Activated CD8-positive, alpha-beta T cell treated with anti-CD3 and anti-CD28 coated beads, Interleukin-2, amount 10 ng/mL, durations not matched to agents 7 days and 5 days (primary cell): ENCODE measurements at regions not wholly inside any gene's neighbourhood (a gene's known extent, or its start where the extent isn't known, plus 50 kb on each side); places are given as distances from the start of the nearest gene placed in this dataset.

Experiments
- ATAC-seq: fragments of 150-1000 bp; cut with Tn5 transposase; one replicate; pipeline ENCODE4 v1.10.0; 2021; ENCODE audit warnings: moderate library complexity
- CTCF ChIA-PET: fragments of 350-600 bp; sonication (Branson Sonifier 250); formaldehyde crosslinking; loops from one replicate; lab custom pipeline; 2021; ENCODE audit warnings: antibody characterized with exemption; lab: Charles Lee
- POLR2A ChIA-PET: fragments of 350-600 bp; sonication (Branson Sonifier 250); formaldehyde crosslinking; loops from one replicate; lab custom pipeline; 2021; ENCODE audit warnings: antibody characterized with exemption; lab: Charles Lee
- DNase-seq: peaks from one replicate; pipeline ENCODE4 v3.0.0-alpha.2; 2020
- H3K27ac Mint-ChIP-seq: one replicate; pipeline ENCODE4 v1.8.0; 2021; ENCODE audit warnings: mild to moderate bottlenecking, mixed read lengths
- H3K27me3 Mint-ChIP-seq: one replicate; pipeline ENCODE4 v1.8.0; 2021; ENCODE audit warnings: low read depth, mixed read lengths
- H3K36me3 Mint-ChIP-seq: one replicate; pipeline ENCODE4 v1.8.0; 2021; ENCODE audit warnings: low read depth, mixed read lengths
- H3K4me1 Mint-ChIP-seq: one replicate; pipeline ENCODE4 v1.8.0; 2021; ENCODE audit warnings: low read depth, mixed read lengths
- H3K4me3 Mint-ChIP-seq: one replicate; pipeline ENCODE4 v1.8.0; 2021; ENCODE audit warnings: mild to moderate bottlenecking, mixed read lengths
- H3K9me3 Mint-ChIP-seq: one replicate; pipeline ENCODE4 v1.8.0; 2022; ENCODE audit warnings: mixed read lengths; ENCODE audit not compliant: insufficient read depth

GRCh38 chr11:116558504-116559211 is 214.1 kb downstream of the BUD13 start:
- Mint-ChIP-seq H3K27me3 (no peaks in the 10 kb centered on the region), H3K9me3 (no peaks in the 10 kb centered on the region), H3K36me3 (no peaks in the 10 kb centered on the region), H3K27ac (no peak overlapping the region), H3K4me1 (no peaks in the 10 kb centered on the region), H3K4me3 (no peak overlapping the region)
- no peak for DNase-seq
- POLR2A ChIA-PET = interaction anchor here (1.3 kb wide), 1 partner anchor 11 kb away, joined by 3 read pairs; no protein-coding TSS in a partner anchor
- CTCF ChIA-PET = no interaction called here
- no peak for ATAC-seq

GRCh38 chr11:116557282-116557681 is 215.5 kb downstream of the BUD13 start:
- CTCF ChIA-PET = no interaction called here
- DNase-seq (no peak), ATAC-seq (no peak)
- POLR2A ChIA-PET = no interaction called here
- H3K27me3 Mint-ChIP-seq = no peaks in the 10 kb centered on the region
- H3K27ac Mint-ChIP-seq = no peak overlapping the region
- no peaks in the 10 kb centered on the region for H3K4me1 Mint-ChIP-seq
- H3K4me3 Mint-ChIP-seq = no peak overlapping the region
- H3K36me3 Mint-ChIP-seq = no peaks in the 10 kb centered on the region
- H3K9me3 Mint-ChIP-seq = no peaks in the 10 kb centered on the region

- POLR2A ChIA-PET = no interaction called here
- ATAC-seq = no peak
Measured at GRCh38 chr11:116556483-116556882, 216.3 kb downstream of the BUD13 start.

GRCh38 chr11:116553482-116553881 is 219.3 kb downstream of the BUD13 start:
- Mint-ChIP-seq H3K9me3 (no peaks in the 10 kb centered on the region), H3K36me3 (no peaks in the 10 kb centered on the region), H3K4me1 (no peaks in the 10 kb centered on the region), H3K4me3 (no peak overlapping the region), H3K27me3 (no peaks in the 10 kb centered on the region), H3K27ac (no peak overlapping the region)
- POLR2A ChIA-PET = no interaction called here
- ATAC-seq (no peak), DNase-seq (no peak)
- CTCF ChIA-PET = no interaction called here

More at GRCh38 chr11:116556483-116556882, 216.3 kb downstream of the BUD13 start:
- Mint-ChIP-seq H3K27ac (no peak overlapping the region), H3K27me3 (no peaks in the 10 kb centered on the region), H3K4me1 (no peaks in the 10 kb centered on the region), H3K9me3 (no peaks in the 10 kb centered on the region), H3K4me3 (no peak overlapping the region), H3K36me3 (no peaks in the 10 kb centered on the region)
- CTCF ChIA-PET = no interaction called here
- no peak for DNase-seq

- Mint-ChIP-seq H3K27me3 (no peaks in the 10 kb centered on the region), H3K4me1 (no peaks in the 10 kb centered on the region), H3K27ac (no peak overlapping the region), H3K36me3 (no peaks in the 10 kb centered on the region), H3K4me3 (no peak overlapping the region), H3K9me3 (no peaks in the 10 kb centered on the region)
- no peak for ATAC-seq
- DNase-seq = no peak
- CTCF ChIA-PET = no interaction called here
- POLR2A ChIA-PET = no interaction called here
Measured at GRCh38 chr11:116551576-116551975, 221.2 kb downstream of the BUD13 start.

- no peaks in the 10 kb centered on the region for H3K4me1 Mint-ChIP-seq
- ATAC-seq = no peak
- no peaks in the 10 kb centered on the region for H3K27me3 Mint-ChIP-seq
- H3K9me3 Mint-ChIP-seq = no peaks in the 10 kb centered on the region
- H3K36me3 Mint-ChIP-seq = no peaks in the 10 kb centered on the region
- H3K27ac Mint-ChIP-seq = no peak overlapping the region
- no peak overlapping the region for H3K4me3 Mint-ChIP-seq
- CTCF ChIA-PET = no interaction called here
- no peak for DNase-seq
- POLR2A ChIA-PET = no interaction called here
Measured at GRCh38 chr11:116548256-116548655, 224.5 kb downstream of the BUD13 start.

GRCh38 chr11:116547571-116547970 is 225.2 kb downstream of the BUD13 start:
- Mint-ChIP-seq H3K4me3 (no peak overlapping the region), H3K9me3 (no peaks in the 10 kb centered on the region), H3K4me1 (no peaks in the 10 kb centered on the region), H3K27ac (no peak overlapping the region), H3K27me3 (no peaks in the 10 kb centered on the region), H3K36me3 (no peaks in the 10 kb centered on the region)
- ATAC-seq = no peak
- ChIA-PET CTCF (no interaction called here), POLR2A (no interaction called here)
- no peak for DNase-seq

GRCh38 chr11:116545912-116546311 is 226.9 kb downstream of the BUD13 start:
- ChIA-PET POLR2A (no interaction called here), CTCF (no interaction called here)
- no peaks in the 10 kb centered on the region for H3K9me3 Mint-ChIP-seq
- no peaks in the 10 kb centered on the region for H3K27me3 Mint-ChIP-seq
- DNase-seq (no peak), ATAC-seq (no peak)
- H3K27ac Mint-ChIP-seq = no peak overlapping the region
- no peaks in the 10 kb centered on the region for H3K36me3 Mint-ChIP-seq
- no peak overlapping the region for H3K4me3 Mint-ChIP-seq
- no peaks in the 10 kb centered on the region for H3K4me1 Mint-ChIP-seq

GRCh38 chr11:116544721-116545120 is 228.1 kb downstream of the BUD13 start:
- no peak for DNase-seq
- CTCF ChIA-PET = no interaction called here

GRCh38 chr11:116543911-116544475 is 228.8 kb downstream of the BUD13 start:
- ATAC-seq = no peak
- no peak for DNase-seq
- ChIA-PET CTCF (no interaction called here), POLR2A (no interaction called here)
- Mint-ChIP-seq H3K4me1 (no peaks in the 10 kb centered on the region), H3K27me3 (no peaks in the 10 kb centered on the region), H3K36me3 (no peaks in the 10 kb centered on the region), H3K4me3 (no peak overlapping the region), H3K9me3 (no peaks in the 10 kb centered on the region), H3K27ac (no peak overlapping the region)

More at GRCh38 chr11:116544721-116545120, 228.1 kb downstream of the BUD13 start:
- POLR2A ChIA-PET = no interaction called here
- Mint-ChIP-seq H3K4me1 (no peaks in the 10 kb centered on the region), H3K27me3 (no peaks in the 10 kb centered on the region), H3K36me3 (no peaks in the 10 kb centered on the region), H3K4me3 (no peak overlapping the region), H3K9me3 (no peaks in the 10 kb centered on the region), H3K27ac (no peak overlapping the region)
- ATAC-seq = no peak

GRCh38 chr11:116543099-116543498 is 229.7 kb downstream of the BUD13 start:
- ATAC-seq (no peak), DNase-seq (no peak)
- H3K4me1 Mint-ChIP-seq = no peaks in the 10 kb centered on the region
- no peak overlapping the region for H3K4me3 Mint-ChIP-seq
- no peaks in the 10 kb centered on the region for H3K27me3 Mint-ChIP-seq
- no peaks in the 10 kb centered on the region for H3K9me3 Mint-ChIP-seq
- no peak overlapping the region for H3K27ac Mint-ChIP-seq
- CTCF ChIA-PET = no interaction called here
- POLR2A ChIA-PET = no interaction called here
- no peaks in the 10 kb centered on the region for H3K36me3 Mint-ChIP-seq

- CTCF ChIA-PET = no interaction called here
- H3K27me3 Mint-ChIP-seq = no peaks in the 10 kb centered on the region
- POLR2A ChIA-PET = no interaction called here
- no peaks in the 10 kb centered on the region for H3K4me1 Mint-ChIP-seq
- H3K9me3 Mint-ChIP-seq = no peaks in the 10 kb centered on the region
- no peak overlapping the region for H3K4me3 Mint-ChIP-seq
- H3K27ac Mint-ChIP-seq = no peak overlapping the region
- no peak for DNase-seq
- no peaks in the 10 kb centered on the region for H3K36me3 Mint-ChIP-seq
- ATAC-seq = no peak
Measured at GRCh38 chr11:116542406-116542805, 230.4 kb downstream of the BUD13 start.
